Activated CD4-positive, alpha-beta memory T cell treated with anti-CD3 and anti-CD28 coated beads for 36 hours (primary cell): ENCODE measurements at regions not wholly inside any gene's neighbourhood (a gene's known extent, or its start where the extent isn't known, plus 50 kb on each side); places are given as distances from the start of the nearest gene placed in this dataset.
A peak's percentile ranks its signal among the peaks of the same experiment; 100 is the strongest.

Experiments used
- CTCF ChIA-PET: fragments of 350-600 bp; sonication (Branson Sonifier 250); formaldehyde crosslinking; loops from one replicate; lab custom pipeline; 2021; ENCODE audit warnings: antibody characterized with exemption, inconsistent platforms; lab: Charles Lee
- POLR2A ChIA-PET: fragments of 350-600 bp; sonication (Branson Sonifier 250); formaldehyde crosslinking; loops from one replicate; lab custom pipeline; 2021; ENCODE audit warnings: antibody characterized with exemption; lab: Charles Lee
- DNase-seq: peaks from one replicate; pipeline ENCODE4 v3.0.0-alpha.2; 2020
- H3K27ac Mint-ChIP-seq: one replicate; pipeline ENCODE4 v1.8.0; 2021; ENCODE audit warnings: mixed read lengths
- H3K27me3 Mint-ChIP-seq: one replicate; pipeline ENCODE4 v1.8.0; 2021; ENCODE audit warnings: mixed read lengths
- H3K36me3 Mint-ChIP-seq: one replicate; pipeline ENCODE4 v1.8.0; 2021; ENCODE audit warnings: mixed read lengths
- H3K4me1 Mint-ChIP-seq: one replicate; pipeline ENCODE4 v1.8.0; 2021; ENCODE audit warnings: low read depth, mixed read lengths
- H3K4me3 Mint-ChIP-seq: one replicate; pipeline ENCODE4 v1.8.0; 2021; ENCODE audit warnings: mild to moderate bottlenecking, mixed read lengths
- H3K9me3 Mint-ChIP-seq: one replicate; pipeline ENCODE4 v1.8.0; 2021; ENCODE audit warnings: mixed read lengths
- intact Hi-C: fragments of 100-400 bp; cut with micrococcal nuclease; formaldehyde crosslinking; loops from one replicate; pipeline ENCODE4 v1.15.1; 2023

GRCh38 chr6:51382847-51383246, 564.2 kb downstream of the TFAP2B start:
- POLR2A ChIA-PET: no interaction called here
- no peaks in the 10 kb centered on the region for H3K4me1 Mint-ChIP-seq

GRCh38 chr6:51384736-51385135, 566.1 kb downstream of the TFAP2B start:
- POLR2A ChIA-PET: no interaction called here
- H3K9me3 Mint-ChIP-seq: peaks cover 2% of the 10 kb centered on the region
- CTCF ChIA-PET: no interaction called here
- H3K36me3 Mint-ChIP-seq: no peaks in the 10 kb centered on the region
- no peak overlapping the region for H3K27ac Mint-ChIP-seq
- H3K27me3 Mint-ChIP-seq: no peaks in the 10 kb centered on the region
- no peak for DNase-seq
- H3K4me3 Mint-ChIP-seq: no peak overlapping the region
- intact Hi-C loops: no loop called here
- no peaks in the 10 kb centered on the region for H3K4me1 Mint-ChIP-seq

More at GRCh38 chr6:51382847-51383246, 564.2 kb downstream of the TFAP2B start:
- Mint-ChIP-seq H3K36me3 (no peaks in the 10 kb centered on the region), H3K4me3 (no peak overlapping the region), H3K9me3 (peaks cover 8% of the 10 kb centered on the region), H3K27me3 (no peaks in the 10 kb centered on the region), H3K27ac (no peak overlapping the region)
- no peak for DNase-seq
- intact Hi-C loops: no loop called here
- CTCF ChIA-PET: no interaction called here

GRCh38 chr6:51386347-51386836, 567.7 kb downstream of the TFAP2B start:
- Mint-ChIP-seq H3K36me3 (no peaks in the 10 kb centered on the region), H3K27ac (no peak overlapping the region), H3K4me3 (no peak overlapping the region), H3K27me3 (no peaks in the 10 kb centered on the region), H3K9me3 (peaks cover 2% of the 10 kb centered on the region), H3K4me1 (no peaks in the 10 kb centered on the region)
- ChIA-PET CTCF (no interaction called here), POLR2A (no interaction called here)
- intact Hi-C loops: no loop called here
- DNase-seq: no peak

GRCh38 chr6:51387907-51388306, 569.2 kb downstream of the TFAP2B start:
- intact Hi-C loops: no loop called here
- DNase-seq: no peak
- Mint-ChIP-seq H3K4me1 (no peaks in the 10 kb centered on the region), H3K9me3 (peaks cover 4% of the 10 kb centered on the region), H3K4me3 (no peak overlapping the region), H3K36me3 (no peaks in the 10 kb centered on the region), H3K27ac (no peak overlapping the region), H3K27me3 (no peaks in the 10 kb centered on the region)
- POLR2A ChIA-PET: no interaction called here
- CTCF ChIA-PET: no interaction called here

GRCh38 chr6:51394061-51394460, 575.4 kb downstream of the TFAP2B start:
- no peak overlapping the region for H3K4me3 Mint-ChIP-seq
- no peak for DNase-seq
- intact Hi-C loops: no loop called here
- H3K36me3 Mint-ChIP-seq: no peaks in the 10 kb centered on the region
- ChIA-PET CTCF (no interaction called here), POLR2A (no interaction called here)
- no peak overlapping the region for H3K27ac Mint-ChIP-seq
- H3K9me3 Mint-ChIP-seq: peaks cover 2% of the 10 kb centered on the region
- H3K27me3 Mint-ChIP-seq: no peaks in the 10 kb centered on the region
- H3K4me1 Mint-ChIP-seq: no peaks in the 10 kb centered on the region

- ChIA-PET CTCF (no interaction called here), POLR2A (no interaction called here)
- Mint-ChIP-seq H3K9me3 (peaks cover 2% of the 10 kb centered on the region), H3K4me3 (no peak overlapping the region), H3K27ac (no peak overlapping the region), H3K4me1 (no peaks in the 10 kb centered on the region), H3K36me3 (no peaks in the 10 kb centered on the region), H3K27me3 (no peaks in the 10 kb centered on the region)
- intact Hi-C loops: no loop called here
- DNase-seq: no peak
Observed at GRCh38 chr6:51396583-51396982, 577.9 kb downstream of the TFAP2B start.

- POLR2A ChIA-PET: no interaction called here
Observed at GRCh38 chr6:51398064-51398705, 579.5 kb downstream of the TFAP2B start.

GRCh38 chr6:51398793-51399192, 580.1 kb downstream of the TFAP2B start:
- Mint-ChIP-seq H3K27ac (no peak overlapping the region), H3K36me3 (no peaks in the 10 kb centered on the region), H3K4me1 (no peaks in the 10 kb centered on the region), H3K9me3 (no peaks in the 10 kb centered on the region), H3K4me3 (no peak overlapping the region), H3K27me3 (no peaks in the 10 kb centered on the region)
- POLR2A ChIA-PET: no interaction called here
- intact Hi-C loops: no loop called here
- CTCF ChIA-PET: no interaction called here
- no peak for DNase-seq

More at GRCh38 chr6:51398064-51398705, 579.5 kb downstream of the TFAP2B start:
- Mint-ChIP-seq H3K4me1 (no peaks in the 10 kb centered on the region), H3K36me3 (no peaks in the 10 kb centered on the region), H3K27me3 (no peaks in the 10 kb centered on the region), H3K27ac (no peak overlapping the region), H3K4me3 (no peak overlapping the region), H3K9me3 (no peaks in the 10 kb centered on the region)
- CTCF ChIA-PET: no interaction called here
- intact Hi-C loops: no loop called here
- DNase-seq: no peak

- peaks cover 7% of the 10 kb centered on the region for H3K9me3 Mint-ChIP-seq
- intact Hi-C loops: no loop called here
- POLR2A ChIA-PET: no interaction called here
- DNase-seq: no peak
- no peaks in the 10 kb centered on the region for H3K27me3 Mint-ChIP-seq
- H3K4me1 Mint-ChIP-seq: no peaks in the 10 kb centered on the region
- no peak overlapping the region for H3K4me3 Mint-ChIP-seq
- no peaks in the 10 kb centered on the region for H3K36me3 Mint-ChIP-seq
- no peak overlapping the region for H3K27ac Mint-ChIP-seq
- CTCF ChIA-PET: no interaction called here
Observed at GRCh38 chr6:51410453-51410852, 591.8 kb downstream of the TFAP2B start.

GRCh38 chr6:51411496-51412125, 592.9 kb downstream of the TFAP2B start:
- Mint-ChIP-seq H3K4me3 (no peak overlapping the region), H3K4me1 (no peaks in the 10 kb centered on the region), H3K27ac (no peak overlapping the region), H3K9me3 (peaks cover 5% of the 10 kb centered on the region), H3K27me3 (no peaks in the 10 kb centered on the region), H3K36me3 (no peaks in the 10 kb centered on the region)
- DNase-seq: no peak
- intact Hi-C loops: no loop called here
- CTCF ChIA-PET: no interaction called here
- POLR2A ChIA-PET: no interaction called here

- Mint-ChIP-seq H3K27me3 (no peaks in the 10 kb centered on the region), H3K9me3 (peaks cover 5% of the 10 kb centered on the region), H3K4me1 (no peaks in the 10 kb centered on the region), H3K36me3 (no peaks in the 10 kb centered on the region), H3K27ac (no peak overlapping the region), H3K4me3 (no peak overlapping the region)
- ChIA-PET POLR2A (no interaction called here), CTCF (no interaction called here)
- no peak for DNase-seq
- intact Hi-C loops: no loop called here
Observed at GRCh38 chr6:51414361-51414760, 595.7 kb downstream of the TFAP2B start.

GRCh38 chr6:51415501-51415900, 596.8 kb downstream of the TFAP2B start:
- no peak for DNase-seq
- H3K4me3 Mint-ChIP-seq: no peak overlapping the region
- no peaks in the 10 kb centered on the region for H3K36me3 Mint-ChIP-seq
- H3K4me1 Mint-ChIP-seq: no peaks in the 10 kb centered on the region
- no peaks in the 10 kb centered on the region for H3K27me3 Mint-ChIP-seq
- ChIA-PET CTCF (no interaction called here), POLR2A (no interaction called here)
- intact Hi-C loops: no loop called here
- H3K27ac Mint-ChIP-seq: peak overlapping the region; percentile 19
- peaks cover 2% of the 10 kb centered on the region for H3K9me3 Mint-ChIP-seq
